Kidney tubule cell (primary cell): ENCODE measurements at regions not wholly inside any gene's neighbourhood (a gene's known extent, or its start where the extent isn't known, plus 50 kb on each side); places are given as distances from the start of the nearest gene placed in this dataset.

Experiments used
- DNase-seq: peaks from one replicate; pipeline ENCODE4 v3.0.0-alpha.2; 2018; ENCODE audit warnings: low spot score

DNA sequence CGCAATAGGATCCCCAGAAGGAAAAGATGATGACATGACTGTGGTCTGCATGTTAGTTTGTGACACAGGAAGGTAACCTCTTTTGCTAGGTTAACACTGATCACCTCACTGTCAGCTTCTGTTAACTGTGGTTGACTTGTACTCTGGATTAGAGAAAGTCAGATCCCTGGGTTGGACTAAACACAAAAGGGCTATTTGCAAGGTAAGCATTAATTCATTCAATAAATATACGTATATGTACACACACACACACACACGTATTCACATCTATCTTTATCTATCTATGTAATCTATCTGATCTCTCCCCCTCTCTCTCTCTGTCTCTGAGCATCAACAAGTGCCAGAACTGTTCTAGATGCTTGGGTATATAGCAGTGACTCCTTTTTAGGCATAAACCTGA, 136.1 kb upstream of the SNX19 start:
- no peak for DNase-seq

GRCh38 chr11:131056036-131056435, 139.8 kb upstream of the SNX19 start:
- DNase-seq: no peak

GRCh38 chr11:131063638-131064037, 147.4 kb upstream of the SNX19 start:
- DNase-seq: no peak

DNA sequence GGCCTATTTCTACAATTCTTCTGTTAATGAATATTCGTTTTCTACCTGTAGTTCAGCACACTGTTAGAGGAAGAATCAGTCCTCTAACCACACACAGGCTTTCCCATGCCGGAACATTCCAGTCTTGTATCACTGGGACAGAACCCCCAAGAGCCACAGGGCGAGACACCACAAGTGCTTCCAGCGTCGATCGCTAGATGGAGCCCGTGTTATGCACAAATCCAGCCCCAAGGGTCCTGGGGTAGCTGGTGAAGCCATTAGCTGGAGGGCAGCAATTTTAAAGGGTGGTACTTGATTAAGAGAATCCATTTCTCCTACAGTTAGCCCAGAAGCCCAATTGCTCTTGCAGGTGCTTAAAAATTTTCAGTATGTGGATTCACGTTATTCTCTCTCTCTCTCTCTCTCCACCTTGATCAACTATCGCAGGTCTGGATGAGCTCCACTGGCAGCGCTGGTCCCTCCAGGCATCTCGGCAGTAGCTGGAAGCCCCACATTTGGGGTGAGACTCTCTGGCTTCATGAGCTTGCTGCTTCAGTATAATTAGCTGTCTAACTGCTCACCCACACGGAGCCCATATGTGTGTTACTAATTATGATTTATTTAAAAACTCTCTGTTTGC, 148.2 kb upstream of the SNX19 start:
- peak; percentile 46 for DNase-seq

DNA sequence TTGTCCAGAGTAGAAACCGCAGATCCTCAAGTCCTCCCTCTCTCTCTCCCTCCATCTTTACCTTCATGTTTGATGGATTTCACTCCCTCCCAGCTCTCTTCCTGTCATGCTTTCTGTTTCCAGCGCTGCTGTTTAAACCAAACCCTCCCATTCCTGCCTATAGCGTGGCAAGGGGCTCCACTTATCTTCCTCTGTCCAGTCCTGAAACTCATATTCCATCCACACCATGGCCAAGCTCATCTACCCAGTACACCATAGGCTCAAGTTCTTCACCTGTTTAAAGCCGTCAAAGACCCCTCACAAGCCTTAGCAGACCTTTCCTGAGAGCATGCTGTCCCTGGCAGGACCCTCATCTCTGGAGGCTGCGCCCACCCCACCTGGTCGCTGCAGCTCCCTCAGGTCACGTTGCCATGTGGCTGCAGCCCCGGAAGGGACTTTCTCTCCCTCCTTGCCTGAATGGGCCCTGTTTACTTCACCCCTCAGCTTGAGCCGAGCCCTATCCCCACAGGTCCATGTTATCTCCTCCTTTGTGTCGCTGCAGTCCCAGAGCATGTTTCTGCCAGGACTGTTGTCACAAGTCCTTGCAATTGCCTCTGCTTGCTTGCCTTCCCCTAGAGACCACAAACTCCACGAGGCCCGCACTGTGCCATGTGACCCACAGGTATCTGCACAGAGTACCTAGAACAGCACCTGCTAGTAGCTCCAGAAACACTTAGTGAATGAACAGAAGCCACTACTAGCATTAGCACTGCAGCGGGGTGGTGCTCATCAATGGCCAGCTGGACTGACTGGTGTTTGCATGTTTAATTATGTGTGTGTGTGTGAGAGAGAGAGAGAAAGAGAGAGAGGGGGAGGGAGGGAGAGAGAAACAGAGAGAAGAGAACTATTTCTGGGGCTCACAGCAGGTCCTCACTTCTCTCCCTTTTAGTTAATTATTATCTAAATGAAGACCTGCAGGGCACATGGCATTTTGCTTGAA, 149.4 kb upstream of the SNX19 start:
- DNase-seq: no peak

DNA sequence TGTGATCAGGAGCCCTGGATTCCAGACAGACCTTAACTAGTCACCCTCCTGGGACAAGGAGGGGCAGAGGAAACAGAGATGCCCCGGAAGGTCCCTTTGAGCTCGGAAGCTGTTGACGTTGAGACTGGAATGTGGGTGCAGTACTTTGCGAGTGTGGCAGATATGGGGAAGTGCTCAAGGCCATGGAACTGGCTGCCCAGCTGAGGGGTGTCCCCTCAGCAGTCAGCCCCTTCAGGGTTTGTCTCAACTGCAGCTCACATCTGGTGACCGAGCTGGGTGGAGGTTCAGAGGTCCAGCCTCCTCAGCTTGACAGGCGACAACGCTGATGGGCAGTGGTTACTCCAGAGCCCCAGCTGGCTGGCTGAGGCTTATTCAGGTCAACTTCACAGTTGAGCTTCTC, 150.3 kb upstream of the SNX19 start:
- no peak for DNase-seq

GRCh38 chr11:131070365-131070764, 154.1 kb upstream of the SNX19 start:
- no peak for DNase-seq

GRCh38 chr11:131073167-131073566, 156.9 kb upstream of the SNX19 start:
- no peak for DNase-seq

DNA sequence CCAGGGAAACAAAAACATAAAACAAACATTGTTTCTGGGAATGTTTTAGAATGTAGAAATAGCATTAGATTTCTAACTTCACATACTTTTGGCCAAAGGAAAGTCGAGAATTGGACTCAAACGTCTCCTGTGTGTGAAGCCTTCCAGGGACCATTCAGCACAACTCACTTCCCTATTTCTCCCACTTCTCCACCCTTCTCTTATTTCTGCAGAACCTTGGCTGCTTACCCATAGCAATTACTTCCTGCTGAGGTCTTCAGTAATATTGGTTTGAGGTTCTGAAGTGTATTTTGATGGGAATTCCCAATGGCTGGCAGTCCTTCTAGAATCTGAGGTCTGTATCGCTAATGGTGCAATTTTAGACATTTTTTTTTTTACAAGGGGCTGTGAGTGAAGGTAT, 158.3 kb upstream of the SNX19 start:
- no peak for DNase-seq

DNA sequence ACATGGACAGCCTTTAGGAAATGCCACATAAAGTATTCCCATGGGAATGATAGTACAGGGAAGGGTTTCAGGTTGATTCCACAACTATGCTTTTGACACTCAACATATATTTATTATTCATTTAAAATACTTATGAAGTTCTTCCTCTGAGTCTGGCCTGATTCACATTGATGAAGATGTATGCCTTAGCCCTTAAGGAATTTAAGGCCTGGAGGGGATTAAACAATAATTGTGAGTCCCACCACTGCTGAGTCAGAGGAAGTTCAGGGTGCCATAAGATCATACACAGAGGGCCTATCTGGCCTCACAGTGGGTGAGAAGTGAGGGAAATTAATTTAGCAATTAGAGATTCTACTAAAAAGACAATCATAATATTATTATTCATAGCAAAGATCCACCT, 161.1 kb upstream of the SNX19 start:
- peak; percentile 6 for DNase-seq

GRCh38 chr11:131079036-131079435, 162.8 kb upstream of the SNX19 start:
- DNase-seq: no peak

GRCh38 chr11:131089727-131090245, 173.5 kb upstream of the SNX19 start:
- DNase-seq: no peak

- DNase-seq: no peak
These were observed 176.2 kb upstream of the SNX19 start for GRCh38 chr11:131092469-131092868.

- DNase-seq: no peak
These were observed 178.5 kb upstream of the SNX19 start for GRCh38 chr11:131094827-131095226.

- peak; percentile 40 for DNase-seq
These were observed 179.4 kb upstream of the SNX19 start for GRCh38 chr11:131095511-131096185.

DNA sequence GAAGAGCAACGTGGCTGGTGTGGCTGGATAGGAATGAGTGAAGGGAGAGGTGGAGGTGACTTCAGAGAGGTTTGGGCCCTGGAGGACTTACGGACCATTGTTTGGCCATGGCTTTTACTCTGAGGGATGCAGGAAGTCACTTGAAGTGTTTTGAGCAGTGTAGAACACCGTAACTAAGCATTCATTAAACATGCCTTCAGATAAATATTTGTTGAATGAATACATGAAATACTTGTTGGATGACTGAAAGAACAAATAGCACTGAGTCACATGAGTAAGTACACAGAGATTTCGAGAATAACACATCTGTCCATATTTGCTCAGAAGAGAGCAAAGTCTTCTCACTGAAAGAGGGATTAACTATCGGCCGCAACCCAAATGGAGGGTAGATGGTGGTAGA, 182.7 kb upstream of the SNX19 start:
- peak; percentile 59 for DNase-seq

GRCh38 chr11:131099746-131100145, 183.5 kb upstream of the SNX19 start:
- DNase-seq: no peak

- peak; percentile 25 for DNase-seq
These were observed 192.5 kb upstream of the SNX19 start for GRCh38 chr11:131108760-131109159.

DNA sequence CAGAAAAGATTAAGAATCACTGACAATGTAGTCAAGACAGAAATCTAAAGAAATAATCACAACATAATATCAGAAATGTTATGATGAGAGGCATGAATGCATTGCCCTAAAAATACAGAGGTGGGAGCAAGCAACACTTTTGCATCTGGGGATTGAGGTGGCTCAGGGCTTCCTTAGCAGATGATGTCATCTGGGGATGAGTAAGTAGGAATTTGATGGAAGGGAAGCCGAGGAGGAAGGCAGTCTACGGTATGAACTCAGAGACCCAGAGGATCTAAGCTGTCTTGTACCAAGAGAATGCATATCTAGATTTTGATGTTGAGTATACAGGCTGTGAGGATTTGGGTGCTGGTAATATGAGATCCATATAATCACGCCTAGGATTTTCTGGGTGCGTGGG, 193.0 kb upstream of the SNX19 start:
- peak; percentile 44 for DNase-seq

- no peak for DNase-seq
These were observed 193.5 kb upstream of the SNX19 start for GRCh38 chr11:131109790-131110189.

DNA sequence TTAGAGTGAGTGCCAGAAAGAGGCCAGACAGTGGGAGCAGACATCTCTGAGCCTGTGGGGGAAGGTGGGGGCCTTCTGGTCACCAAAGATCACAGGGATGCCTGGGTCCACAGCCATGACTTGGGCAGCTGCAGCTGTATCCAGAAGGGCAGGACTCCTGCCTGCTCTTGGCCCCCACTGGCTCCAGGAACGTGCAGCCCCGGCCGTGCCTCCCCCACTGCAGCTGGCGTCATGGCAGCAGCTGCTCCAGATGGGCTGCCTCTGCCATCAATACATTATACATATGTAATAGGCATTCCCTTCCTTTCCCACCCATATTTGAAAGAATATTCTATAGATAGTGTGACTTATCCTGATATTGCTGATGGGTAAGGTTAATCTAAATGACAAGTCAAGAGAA, 195.5 kb upstream of the SNX19 start:
- DNase-seq: no peak

- DNase-seq: no peak
These were observed 202.0 kb upstream of the SNX19 start for GRCh38 chr11:131118247-131118646.
